MM.1S (cell line): ENCODE measurements at regions not wholly inside any gene's neighbourhood (a gene's known extent, or its start where the extent isn't known, plus 50 kb on each side); places are given as distances from the start of the nearest gene placed in this dataset.

Experiments
- DNase-seq: peaks from one replicate; pipeline ENCODE4 v3.0.0-alpha.2; 2015
- H2AFZ ChIP-seq: fragments of 300-600 bp; sonication (generic); 2 replicates; pipeline ENCODE4 v1.6.0; 2016; ENCODE audit warnings: antibody characterized with exemption, low read length
- H3F3A ChIP-seq: fragments of 300-600 bp; sonication (generic); 2 replicates; pipeline ENCODE4 v1.6.1; 2016; ENCODE audit warnings: mild to moderate bottlenecking, antibody characterized with exemption, low read length, moderate library complexity, mixed read lengths; ENCODE audit not compliant: insufficient read depth
- H3K27ac ChIP-seq: fragments of 300-600 bp; sonication (generic); 2 replicates; pipeline ENCODE4 v1.5.1; 2016; ENCODE audit warnings: mild to moderate bottlenecking, low read length
- H3K27me3 ChIP-seq: fragments of 300-600 bp; sonication (generic); replicated peaks from 2 replicates; pipeline ENCODE4 v1.6.0; 2016; ENCODE audit warnings: low read length; ENCODE audit not compliant: insufficient read depth
- H3K36me3 ChIP-seq: fragments of 300-600 bp; sonication (generic); replicated peaks from 2 replicates; pipeline ENCODE4 v1.6.1; 2016; ENCODE audit warnings: mild to moderate bottlenecking, low read length, mixed read lengths; ENCODE audit not compliant: insufficient read depth
- H3K4me1 ChIP-seq: fragments of 300-600 bp; sonication (generic); 2 replicates; pipeline ENCODE4 v1.6.1; 2016; ENCODE audit warnings: low read length, mixed read lengths
- H3K4me2 ChIP-seq: fragments of 300-600 bp; sonication (generic); 2 replicates; pipeline ENCODE4 v1.6.0; 2016; ENCODE audit warnings: low read depth, low read length
- H3K4me3 ChIP-seq: fragments of 300-600 bp; sonication (generic); 2 replicates; pipeline ENCODE4 v1.5.1; 2016; ENCODE audit warnings: low read length, mixed read lengths
- H3K79me2 ChIP-seq: fragments of 300-600 bp; sonication (generic); 2 replicates; pipeline ENCODE4 v1.6.1; 2016; ENCODE audit warnings: mixed run types, low read length, mixed read lengths
- H3K9ac ChIP-seq: fragments of 300-600 bp; sonication (generic); 2 replicates; pipeline ENCODE4 v1.6.1; 2016; ENCODE audit warnings: low read length, mixed read lengths
- H3K9me2 ChIP-seq: fragments of 300-600 bp; sonication (generic); replicated peaks from 2 replicates; pipeline ENCODE4 v1.6.1; 2016; ENCODE audit warnings: mild to moderate bottlenecking, low read length, mixed read lengths; ENCODE audit not compliant: insufficient read depth
- H3K9me3 ChIP-seq: fragments of 300-600 bp; sonication (generic); replicated peaks from 2 replicates; pipeline ENCODE4 v1.6.1; 2016; ENCODE audit warnings: mild to moderate bottlenecking, low read length, mixed read lengths; ENCODE audit not compliant: insufficient read depth
- H4K20me1 ChIP-seq: fragments of 300-600 bp; sonication (generic); 2 replicates; pipeline ENCODE4 v1.6.1; 2016; ENCODE audit warnings: mild to moderate bottlenecking, low read length, moderate library complexity, mixed read lengths; ENCODE audit not compliant: insufficient read depth
- CTCF ChIP-seq: fragments of 300-600 bp; sonication (generic); IDR thresholded peaks from 2 replicates; pipeline ENCODE4 v1.5.1; 2016; ENCODE audit warnings: antibody characterized with exemption, low read length, mixed read lengths
- EZH2 ChIP-seq: fragments of 300-600 bp; sonication (generic); optimal IDR thresholded peaks from 2 replicates; pipeline ENCODE3; 2017; ENCODE audit warnings: low read depth, mild to moderate bottlenecking, antibody characterized with exemption, low read length, mixed read lengths
- EZH2phosphoT487 ChIP-seq: fragments of 300-600 bp; sonication (generic); IDR thresholded peaks from 2 replicates; pipeline ENCODE4 v1.6.1; 2018; ENCODE audit warnings: antibody characterized with exemption, low read length

DNA sequence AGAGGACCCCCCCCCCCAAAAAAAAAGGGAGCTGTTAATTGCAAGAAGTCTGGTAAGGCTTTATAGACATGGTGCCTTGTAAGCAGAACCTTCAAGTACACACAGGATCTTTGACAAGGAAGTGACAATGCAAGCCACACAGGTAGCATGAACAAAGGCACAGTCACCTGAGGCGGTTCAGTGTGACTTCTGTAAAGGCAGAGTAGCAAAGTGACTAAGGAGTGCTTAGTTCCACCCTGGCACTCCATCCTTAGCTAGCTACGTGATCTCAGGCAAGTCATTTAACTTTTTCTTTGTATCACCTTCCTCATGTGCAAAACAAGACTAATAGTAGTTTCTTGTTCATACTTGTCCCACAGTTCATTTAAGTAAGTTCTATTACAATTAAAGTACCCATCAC lies 282.0 kb downstream of the PRELID2 start:
- no peak for DNase-seq
- H3K4me1 ChIP-seq: no peaks in the 10 kb centered on the region; the same call in 1 of the 2 replicates
- H3K27me3 ChIP-seq: no peaks in the 10 kb centered on the region
- no peaks in the 10 kb centered on the region for H3K79me2 ChIP-seq
- H3K9me2 ChIP-seq: no peaks in the 10 kb centered on the region
- no peak overlapping the region for H3K27ac ChIP-seq
- H3K4me3 ChIP-seq: no peak overlapping the region
- no peaks in the 10 kb centered on the region for H3K9me3 ChIP-seq
- TF ChIP-seq EZH2: no peak
- no peak for TF ChIP-seq EZH2phosphoT487
- TF ChIP-seq CTCF: no peak
- no peaks in the 10 kb centered on the region for H4K20me1 ChIP-seq
- no peak overlapping the region for H3K9ac ChIP-seq
- H3K36me3 ChIP-seq: no peaks in the 10 kb centered on the region
- H3K4me2 ChIP-seq: no peak overlapping the region
- H3F3A ChIP-seq: no peaks in the 10 kb centered on the region
- H2AFZ ChIP-seq: no peak overlapping the region

DNA sequence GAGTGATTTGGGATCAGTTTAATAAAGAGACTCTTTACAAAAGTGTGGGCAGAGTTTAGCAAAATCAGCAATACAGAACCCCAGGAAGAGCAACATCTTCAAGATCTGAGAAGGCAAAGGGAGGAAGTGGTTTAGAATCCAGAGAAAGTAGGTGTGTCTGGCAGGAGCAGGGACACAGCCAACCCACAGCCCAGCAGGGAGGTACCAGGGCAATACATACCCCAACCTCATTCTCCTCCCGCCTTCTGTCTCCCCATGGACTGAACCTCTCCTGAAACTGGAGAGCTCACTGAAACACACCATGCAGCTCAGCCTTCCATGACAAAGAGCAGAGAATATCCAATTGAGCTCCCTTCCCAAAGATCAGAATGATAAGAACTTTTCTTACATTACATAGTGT lies 283.4 kb downstream of the PRELID2 start:
- no peaks in the 10 kb centered on the region for H4K20me1 ChIP-seq
- no peaks in the 10 kb centered on the region for H3F3A ChIP-seq
- H3K27ac ChIP-seq: no peak overlapping the region
- no peaks in the 10 kb centered on the region for H3K9me2 ChIP-seq
- H3K79me2 ChIP-seq: no peaks in the 10 kb centered on the region
- no peaks in the 10 kb centered on the region for H3K9me3 ChIP-seq
- H3K4me2 ChIP-seq: no peak overlapping the region
- no peak overlapping the region for H3K9ac ChIP-seq
- no peak overlapping the region for H2AFZ ChIP-seq
- no peaks in the 10 kb centered on the region for H3K27me3 ChIP-seq
- H3K36me3 ChIP-seq: no peaks in the 10 kb centered on the region
- DNase-seq: no peak
- no peak for TF ChIP-seq EZH2
- no peak for TF ChIP-seq CTCF
- no peak for TF ChIP-seq EZH2phosphoT487
- H3K4me3 ChIP-seq: no peak overlapping the region
- H3K4me1 ChIP-seq: no peaks in the 10 kb centered on the region; the same call in 1 of the 2 replicates

DNA sequence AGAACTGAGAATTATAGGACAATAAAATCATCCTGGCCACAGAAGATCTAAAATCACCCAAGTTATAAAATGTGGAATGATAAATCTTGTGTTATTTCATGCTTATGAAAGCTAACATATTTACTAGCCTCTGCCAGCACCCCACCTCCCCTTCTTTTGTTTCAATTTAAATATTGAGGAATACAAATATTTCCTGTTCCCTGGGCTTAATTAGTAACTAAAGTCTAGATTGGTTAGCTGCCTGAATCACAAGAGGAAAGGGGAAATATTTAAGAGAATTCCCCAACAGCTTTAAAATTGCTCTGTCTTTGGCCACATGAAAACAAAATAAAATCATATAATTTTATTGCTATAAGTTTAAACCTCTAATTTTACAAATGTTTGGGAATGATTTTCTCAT lies 287.0 kb downstream of the PRELID2 start:
- H2AFZ ChIP-seq: no peak overlapping the region
- no peak overlapping the region for H3K4me2 ChIP-seq
- no peaks in the 10 kb centered on the region; the same call in 1 of the 2 replicates for H3K4me1 ChIP-seq
- no peaks in the 10 kb centered on the region for H4K20me1 ChIP-seq
- H3K36me3 ChIP-seq: no peaks in the 10 kb centered on the region
- TF ChIP-seq EZH2 (no peak), CTCF (no peak), EZH2phosphoT487 (no peak)
- H3K9ac ChIP-seq: no peak overlapping the region
- DNase-seq: no peak
- H3K9me3 ChIP-seq: no peaks in the 10 kb centered on the region
- H3K27ac ChIP-seq: no peak overlapping the region
- H3K79me2 ChIP-seq: no peaks in the 10 kb centered on the region
- H3F3A ChIP-seq: no peaks in the 10 kb centered on the region
- H3K27me3 ChIP-seq: no peaks in the 10 kb centered on the region
- no peak overlapping the region for H3K4me3 ChIP-seq
- no peaks in the 10 kb centered on the region for H3K9me2 ChIP-seq
